ENCODE measurements at regions not wholly inside any gene's neighbourhood (a gene's known extent, or its start where the extent isn't known, plus 50 kb on each side); places are given as distances from the start of the nearest gene placed in this dataset.

GRCh38 chr4:14916554-14917297 lies 85.6 kb upstream of the CPEB2 start:
- H3K27me3 Mint-ChIP-seq (ENCODE audit: unreplicated experiment) = peaks cover 2% of the 10 kb centered on the region
- H3K27ac Mint-ChIP-seq (ENCODE audit: unreplicated experiment) = no peak overlapping the region
- H3K36me3 Mint-ChIP-seq (ENCODE audit: unreplicated experiment) = no peaks in the 10 kb centered on the region
- TF ChIP-seq CTCF (IDR thresholded peaks at IDR 0.05; ENCODE audit: partially characterized antibody, unreplicated experiment) = no peak
- peaks cover 3% of the 10 kb centered on the region for H3K9me3 Mint-ChIP-seq (ENCODE audit: unreplicated experiment)
- peaks cover 7% of the 10 kb centered on the region for H3K4me1 Mint-ChIP-seq (ENCODE audit: low read depth, unreplicated experiment)
- no peak overlapping the region for H3K4me3 Mint-ChIP-seq (ENCODE audit: unreplicated experiment)
- no peak for DNase-seq

GRCh38 chr4:14917298-14917633 lies 85.0 kb upstream of the CPEB2 start:
- TF ChIP-seq CTCF (IDR thresholded peaks at IDR 0.05; ENCODE audit: partially characterized antibody, unreplicated experiment) = no peak
- Mint-ChIP-seq H3K27me3 (ENCODE audit: unreplicated experiment) (peaks cover 2% of the 10 kb centered on the region), H3K27ac (ENCODE audit: unreplicated experiment) (no peak overlapping the region), H3K36me3 (ENCODE audit: unreplicated experiment) (no peaks in the 10 kb centered on the region), H3K4me1 (ENCODE audit: low read depth, unreplicated experiment) (peaks cover 7% of the 10 kb centered on the region), H3K4me3 (ENCODE audit: unreplicated experiment) (no peak overlapping the region), H3K9me3 (ENCODE audit: unreplicated experiment) (peaks cover 3% of the 10 kb centered on the region)
- DNase-seq = no peak

GRCh38 chr4:14918336-14918735 lies 83.9 kb upstream of the CPEB2 start:
- Mint-ChIP-seq H3K27ac (ENCODE audit: unreplicated experiment) (peak overlapping the region; percentile 91), H3K27me3 (ENCODE audit: unreplicated experiment) (no peaks in the 10 kb centered on the region), H3K4me1 (ENCODE audit: low read depth, unreplicated experiment) (peaks cover 7% of the 10 kb centered on the region), H3K36me3 (ENCODE audit: unreplicated experiment) (no peaks in the 10 kb centered on the region), H3K4me3 (ENCODE audit: unreplicated experiment) (no peak overlapping the region), H3K9me3 (ENCODE audit: unreplicated experiment) (peaks cover 3% of the 10 kb centered on the region)
- DNase-seq = no peak
- no peak for TF ChIP-seq CTCF (IDR thresholded peaks at IDR 0.05; ENCODE audit: partially characterized antibody, unreplicated experiment)

GRCh38 chr4:14919785-14920184 lies 82.5 kb upstream of the CPEB2 start:
- H3K4me3 Mint-ChIP-seq (ENCODE audit: unreplicated experiment) = no peak overlapping the region
- no peak for DNase-seq
- H3K27me3 Mint-ChIP-seq (ENCODE audit: unreplicated experiment) = no peaks in the 10 kb centered on the region
- peaks cover 7% of the 10 kb centered on the region for H3K4me1 Mint-ChIP-seq (ENCODE audit: low read depth, unreplicated experiment)
- H3K36me3 Mint-ChIP-seq (ENCODE audit: unreplicated experiment) = no peaks in the 10 kb centered on the region
- H3K27ac Mint-ChIP-seq (ENCODE audit: unreplicated experiment) = peak overlapping the region; percentile 1
- H3K9me3 Mint-ChIP-seq (ENCODE audit: unreplicated experiment) = peaks cover 3% of the 10 kb centered on the region
- no peak for TF ChIP-seq CTCF (IDR thresholded peaks at IDR 0.05; ENCODE audit: partially characterized antibody, unreplicated experiment)

- H3K4me3 Mint-ChIP-seq (ENCODE audit: unreplicated experiment) = no peak overlapping the region
- no peak for TF ChIP-seq CTCF (IDR thresholded peaks at IDR 0.05; ENCODE audit: partially characterized antibody, unreplicated experiment)
- no peak for DNase-seq
- H3K9me3 Mint-ChIP-seq (ENCODE audit: unreplicated experiment) = peaks cover 3% of the 10 kb centered on the region
- peaks cover 7% of the 10 kb centered on the region for H3K4me1 Mint-ChIP-seq (ENCODE audit: low read depth, unreplicated experiment)
- no peaks in the 10 kb centered on the region for H3K36me3 Mint-ChIP-seq (ENCODE audit: unreplicated experiment)
- H3K27ac Mint-ChIP-seq (ENCODE audit: unreplicated experiment) = no peak overlapping the region
- H3K27me3 Mint-ChIP-seq (ENCODE audit: unreplicated experiment) = no peaks in the 10 kb centered on the region
Observed at GRCh38 chr4:14920237-14920636, 82.0 kb upstream of the CPEB2 start.

Data from glutamatergic neuron (in vitro differentiated cells).